NT2/D1 (cell line): ENCODE measurements at regions not wholly inside any gene's neighbourhood (a gene's known extent, or its start where the extent isn't known, plus 50 kb on each side); places are given as distances from the start of the nearest gene placed in this dataset.

Experiments used
- SUZ12 ChIP-seq: IDR thresholded peaks from 2 replicates; pipeline ENCODE4 v1.6.1; 2011; ENCODE audit not compliant: insufficient read length, insufficient read depth; ENCODE audit errors: extremely low read depth
- YY1 ChIP-seq: IDR thresholded peaks from 2 replicates; pipeline ENCODE4 v1.6.1; 2011; ENCODE audit not compliant: insufficient read length, insufficient read depth
- ZNF274 ChIP-seq: IDR thresholded peaks from 2 replicates; pipeline ENCODE4 v1.6.1; 2011; ENCODE audit warnings: mild to moderate bottlenecking, low read depth, low read length

DNA sequence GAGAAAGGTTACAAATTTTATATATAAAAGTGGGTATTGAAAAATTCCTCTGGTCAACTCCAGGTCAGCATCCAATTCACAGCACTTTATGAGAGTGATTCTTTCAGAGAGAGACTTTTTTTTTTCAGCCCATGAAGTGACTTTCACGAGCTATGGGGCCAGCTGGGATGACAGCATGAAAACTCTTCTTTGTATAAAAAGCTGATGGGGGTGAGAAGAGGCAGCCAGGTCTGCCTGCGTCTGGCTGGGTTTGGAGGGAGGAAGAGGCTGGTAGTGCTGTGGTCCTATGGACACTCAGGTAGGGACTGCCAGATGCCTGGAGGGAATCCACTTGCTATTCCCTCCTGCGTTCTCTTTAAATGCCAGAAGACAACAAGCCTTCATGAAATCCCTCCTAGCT, 250.6 kb downstream of the UTP18 start:
- TF ChIP-seq YY1, result no peak
- no peak for TF ChIP-seq ZNF274
- no peak for TF ChIP-seq SUZ12
